KMS-11 (cell line): ENCODE measurements at regions not wholly inside any gene's neighbourhood (a gene's known extent, or its start where the extent isn't known, plus 50 kb on each side); places are given as distances from the start of the nearest gene placed in this dataset.

Source experiments
- H2AFZ ChIP-seq: fragments of 200-600 bp; sonication (generic); 2 replicates; pipeline ENCODE4 v1.6.1; 2016; ENCODE audit warnings: antibody characterized with exemption, mixed run types, low read depth
- H3K27ac ChIP-seq: fragments of 200-600 bp; sonication (generic); 2 replicates; pipeline ENCODE4 v1.6.1; 2016; ENCODE audit warnings: mild to moderate bottlenecking, mixed run types
- H3K27me3 ChIP-seq: fragments of 200-600 bp; sonication (generic); 2 replicates; pipeline ENCODE4 v1.6.1; 2017; ENCODE audit warnings: mild to moderate bottlenecking, low read depth, mixed run types, moderate library complexity; ENCODE audit not compliant: insufficient read depth
- H3K36me3 ChIP-seq: fragments of 200-600 bp; sonication (generic); 2 replicates; pipeline ENCODE4 v1.6.1; 2017; ENCODE audit warnings: mild to moderate bottlenecking, mixed run types; ENCODE audit not compliant: insufficient read depth
- H3K4me1 ChIP-seq: fragments of 200-600 bp; sonication (generic); 2 replicates; pipeline ENCODE4 v1.6.1; 2016; ENCODE audit warnings: mild to moderate bottlenecking, low read depth, mixed run types; ENCODE audit not compliant: poor library complexity, severe bottlenecking
- H3K4me2 ChIP-seq: fragments of 200-600 bp; sonication (generic); 2 replicates; pipeline ENCODE4 v1.7.0; 2016; ENCODE audit warnings: mild to moderate bottlenecking, mixed run types
- H3K4me3 ChIP-seq: fragments of 200-600 bp; sonication (generic); IDR thresholded peaks from 2 replicates; pipeline ENCODE4 v1.6.1; 2017; ENCODE audit warnings: low read depth, low read length, mixed read lengths; ENCODE audit not compliant: insufficient read depth
- H3K79me2 ChIP-seq: fragments of 200-600 bp; sonication (generic); 2 replicates; pipeline ENCODE4 v1.6.1; 2016; ENCODE audit warnings: low read depth, mixed run types; ENCODE audit not compliant: insufficient read depth
- H3K9ac ChIP-seq: fragments of 200-600 bp; sonication (generic); 2 replicates; pipeline ENCODE4 v1.6.1; 2016; ENCODE audit warnings: mild to moderate bottlenecking, mixed run types
- H4K20me1 ChIP-seq: fragments of 200-600 bp; sonication (generic); 2 replicates; pipeline ENCODE4 v1.6.1; 2016; ENCODE audit warnings: mild to moderate bottlenecking, mixed run types; ENCODE audit not compliant: insufficient read depth
- CTCF ChIP-seq: fragments of 200-600 bp; sonication (generic); conservative IDR thresholded peaks from 2 replicates; pipeline ENCODE4 v1.6.1; 2017; ENCODE audit warnings: low read depth, mild to moderate bottlenecking, antibody characterized with exemption, low read length, moderate library complexity, mixed read lengths

- no peaks in the 10 kb centered on the region for H4K20me1 ChIP-seq
- no peak overlapping the region for H3K4me3 ChIP-seq
- H3K4me1 ChIP-seq: no peaks in the 10 kb centered on the region
- no peaks in the 10 kb centered on the region for H3K79me2 ChIP-seq
- no peak for TF ChIP-seq CTCF
- no peak overlapping the region for H3K9ac ChIP-seq
- H2AFZ ChIP-seq: no peak overlapping the region
- no peak overlapping the region for H3K27ac ChIP-seq
- no peaks in the 10 kb centered on the region for H3K27me3 ChIP-seq
- no peak overlapping the region for H3K4me2 ChIP-seq
- H3K36me3 ChIP-seq: no peaks in the 10 kb centered on the region
Measured at GRCh38 chr20:56762829-56763228, 133.7 kb downstream of the TFAP2C start.

GRCh38 chr20:56764671-56765070 is 135.6 kb downstream of the TFAP2C start:
- Histone ChIP-seq H3K79me2 (no peaks in the 10 kb centered on the region), H3K4me2 (no peak overlapping the region), H4K20me1 (no peaks in the 10 kb centered on the region), H3K27ac (no peak overlapping the region), H3K27me3 (no peaks in the 10 kb centered on the region), H3K9ac (no peak overlapping the region), H3K4me3 (no peak overlapping the region), H3K36me3 (no peaks in the 10 kb centered on the region), H3K4me1 (no peaks in the 10 kb centered on the region), H2AFZ (no peak overlapping the region)
- TF ChIP-seq CTCF: no peak

- Histone ChIP-seq H3K4me2 (no peak overlapping the region), H3K27me3 (no peaks in the 10 kb centered on the region)
- no peak for TF ChIP-seq CTCF
Measured at GRCh38 chr20:56765172-56766073, 136.3 kb downstream of the TFAP2C start.

GRCh38 chr20:56766528-56766927 is 137.4 kb downstream of the TFAP2C start:
- TF ChIP-seq CTCF: no peak
- Histone ChIP-seq H3K9ac (no peak overlapping the region), H3K4me2 (no peak overlapping the region), H3K27ac (no peak overlapping the region), H2AFZ (no peak overlapping the region), H3K4me1 (no peaks in the 10 kb centered on the region), H4K20me1 (no peaks in the 10 kb centered on the region), H3K79me2 (no peaks in the 10 kb centered on the region), H3K4me3 (no peak overlapping the region), H3K36me3 (no peaks in the 10 kb centered on the region), H3K27me3 (no peaks in the 10 kb centered on the region)

More at GRCh38 chr20:56765172-56766073, 136.3 kb downstream of the TFAP2C start:
- Histone ChIP-seq H3K36me3 (no peaks in the 10 kb centered on the region), H4K20me1 (no peaks in the 10 kb centered on the region), H3K9ac (no peak overlapping the region), H2AFZ (no peak overlapping the region), H3K4me3 (no peak overlapping the region), H3K79me2 (no peaks in the 10 kb centered on the region), H3K4me1 (no peaks in the 10 kb centered on the region), H3K27ac (no peak overlapping the region)
